HEK293 (cell line): ENCODE measurements at regions not wholly inside any gene's neighbourhood (a gene's known extent, or its start where the extent isn't known, plus 50 kb on each side); places are given as distances from the start of the nearest gene placed in this dataset.

Source experiments
- CTCF ChIA-PET: fragments of 350-600 bp; formaldehyde crosslinking; extraction: SDS; loops from one replicate; lab custom pipeline; 2021; ENCODE audit warnings: antibody characterized with exemption; lab: Yijun Ruan, JAX
- POLR2A ChIA-PET: fragments of 300-600 bp; formaldehyde crosslinking; extraction: SDS; loops from one replicate; lab custom pipeline; 2020; ENCODE audit warnings: antibody characterized with exemption, inconsistent platforms; lab: Yijun Ruan, JAX
- H3K27ac ChIP-seq: fragments of 200-500 bp; sonication (Bioruptor generic); 2 replicates; pipeline ENCODE4 v1.5.1; 2014; ENCODE audit warnings: low read depth, low read length, control low read depth, inconsistent platforms; ENCODE audit errors: extremely low read depth
- H3K36me3 ChIP-seq, 2 experiments: fragments of 200-500 bp in 1 of 2; sonication (Bioruptor generic) in 1 of 2; 1 replicate in 1 of 2; 2 replicates in 1 of 2; pipeline ENCODE4 v1.5.1; 2014 to 2017; ENCODE audit warnings: inconsistent platforms in 2 of 2, low read length in 2 of 2; ENCODE audit not compliant: control insufficient read depth in 2 of 2, insufficient read depth in 1 of 2
- H3K4me1 ChIP-seq: fragments of 200-500 bp; sonication (Bioruptor generic); 2 replicates; pipeline ENCODE4 v1.5.1; 2014; ENCODE audit warnings: mild to moderate bottlenecking, low read length, inconsistent platforms; ENCODE audit not compliant: control insufficient read depth, insufficient read depth
- H3K4me3 ChIP-seq: 2 replicates; pipeline ENCODE4 v1.5.1; 2011; ENCODE audit warnings: low read depth, mild to moderate bottlenecking, control low read depth, low read length, moderate library complexity
- H3K9me3 ChIP-seq: fragments of 200-500 bp; sonication (Bioruptor generic); 2 replicates; pipeline ENCODE4 v1.5.1; 2014; ENCODE audit warnings: low read depth, low read length, inconsistent platforms; ENCODE audit not compliant: control insufficient read depth, insufficient read depth
- GLI2 ChIP-seq: fragments of 450-650 bp; formaldehyde crosslinking; IDR thresholded peaks from 2 replicates; pipeline ENCODE4; 2017; ENCODE audit warnings: missing biosample characterization, missing genetic modification characterization, low read depth, borderline replicate concordance
- SALL2 ChIP-seq: fragments of 450-650 bp; formaldehyde crosslinking; IDR thresholded peaks from 2 replicates; pipeline ENCODE4 v1.5.0; 2017; ENCODE audit warnings: missing biosample characterization, mild to moderate bottlenecking, missing genetic modification characterization, borderline replicate concordance
- ZFP69B ChIP-seq: fragments of 450-650 bp; formaldehyde crosslinking; IDR thresholded peaks from 2 replicates; pipeline ENCODE4 v1.5.1; 2016; ENCODE audit warnings: missing biosample characterization, missing genetic modification characterization
- ZNF112 ChIP-seq: fragments of 450-650 bp; formaldehyde crosslinking; IDR thresholded peaks from 2 replicates; pipeline ENCODE4 v1.5.0; 2017; ENCODE audit warnings: missing biosample characterization, missing genetic modification characterization
- ZNF132 ChIP-seq: fragments of 450-650 bp; formaldehyde crosslinking; IDR thresholded peaks from 2 replicates; pipeline ENCODE4 v1.5.1; 2017; ENCODE audit warnings: missing biosample characterization, missing genetic modification characterization, borderline replicate concordance
- ZNF423 ChIP-seq: fragments of 450-650 bp; formaldehyde crosslinking; IDR thresholded peaks from 2 replicates; pipeline ENCODE4 v1.5.1; 2016; ENCODE audit warnings: missing biosample characterization, missing genetic modification characterization
- ZNF514 ChIP-seq: fragments of 450-650 bp; formaldehyde crosslinking; IDR thresholded peaks from 2 replicates; pipeline ENCODE4 v1.5.1; 2016; ENCODE audit warnings: missing biosample characterization, missing genetic modification characterization
- ZNF544 ChIP-seq: fragments of 450-650 bp; formaldehyde crosslinking; IDR thresholded peaks from 2 replicates; pipeline ENCODE4 v1.5.0; 2017; ENCODE audit warnings: missing biosample characterization, missing genetic modification characterization
- ZNF548 ChIP-seq: fragments of 450-650 bp; formaldehyde crosslinking; IDR thresholded peaks from 2 replicates; pipeline ENCODE4 v1.5.1; 2016; ENCODE audit warnings: missing biosample characterization, missing genetic modification characterization
- ZNF561 ChIP-seq: fragments of 450-650 bp; IDR thresholded peaks from 2 replicates; pipeline ENCODE4 v1.5.1; 2018; ENCODE audit warnings: missing biosample characterization, missing genetic modification characterization, borderline replicate concordance
- ZXDB ChIP-seq: fragments of 450-650 bp; formaldehyde crosslinking; IDR thresholded peaks from 2 replicates; pipeline ENCODE4 v1.5.1; 2016; ENCODE audit warnings: missing biosample characterization, missing genetic modification characterization
- TF ChIP-seq, protein P1 (sequence below): fragments of 450-650 bp; formaldehyde crosslinking; IDR thresholded peaks from 2 replicates; pipeline ENCODE4 v1.5.1; 2016; ENCODE audit warnings: missing biosample characterization, missing genetic modification characterization, borderline replicate concordance
- TF ChIP-seq, protein P2 (sequence below): fragments of 450-650 bp; formaldehyde crosslinking; IDR thresholded peaks from 2 replicates; pipeline ENCODE4 v1.5.1; 2016; ENCODE audit warnings: missing biosample characterization, missing genetic modification characterization
- TF ChIP-seq, protein P3 (sequence below): fragments of 450-650 bp; formaldehyde crosslinking; IDR thresholded peaks from 2 replicates; pipeline ENCODE4 v1.5.1; 2017; ENCODE audit warnings: missing biosample characterization, missing genetic modification characterization
- TF ChIP-seq, protein P4 (sequence below): fragments of 450-650 bp; formaldehyde crosslinking; IDR thresholded peaks from 2 replicates; pipeline ENCODE4 v1.5.1; 2016; ENCODE audit warnings: missing biosample characterization, missing genetic modification characterization

DNA sequence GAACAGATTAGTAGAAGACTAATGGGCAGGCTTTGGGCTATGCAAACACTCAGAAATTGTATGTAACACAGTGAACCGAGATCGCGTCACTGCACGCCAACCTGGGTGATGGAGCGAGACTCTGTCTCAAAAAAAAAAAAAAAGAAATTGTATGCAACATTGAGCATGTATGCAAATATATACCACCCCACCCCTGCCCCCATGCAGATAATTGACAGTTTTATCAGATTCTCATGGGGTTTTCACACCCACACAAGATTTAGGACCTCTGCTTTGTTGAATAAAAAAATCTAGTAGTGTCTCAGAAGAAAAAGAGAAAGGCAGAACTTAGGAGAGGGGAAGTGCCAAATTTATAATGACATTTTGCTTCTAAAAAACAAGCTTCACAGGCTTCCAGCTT, 131.6 kb upstream of the FN1 start:
- Histone ChIP-seq H3K4me3 (no peak overlapping the region), H3K27ac (no peak overlapping the region), H3K36me3 (no peaks in the 10 kb centered on the region), H3K9me3 (no peaks in the 10 kb centered on the region), H3K4me1 (no peaks in the 10 kb centered on the region)
- CTCF ChIA-PET = no interaction called here
- TF ChIP-seq, protein P1, sequence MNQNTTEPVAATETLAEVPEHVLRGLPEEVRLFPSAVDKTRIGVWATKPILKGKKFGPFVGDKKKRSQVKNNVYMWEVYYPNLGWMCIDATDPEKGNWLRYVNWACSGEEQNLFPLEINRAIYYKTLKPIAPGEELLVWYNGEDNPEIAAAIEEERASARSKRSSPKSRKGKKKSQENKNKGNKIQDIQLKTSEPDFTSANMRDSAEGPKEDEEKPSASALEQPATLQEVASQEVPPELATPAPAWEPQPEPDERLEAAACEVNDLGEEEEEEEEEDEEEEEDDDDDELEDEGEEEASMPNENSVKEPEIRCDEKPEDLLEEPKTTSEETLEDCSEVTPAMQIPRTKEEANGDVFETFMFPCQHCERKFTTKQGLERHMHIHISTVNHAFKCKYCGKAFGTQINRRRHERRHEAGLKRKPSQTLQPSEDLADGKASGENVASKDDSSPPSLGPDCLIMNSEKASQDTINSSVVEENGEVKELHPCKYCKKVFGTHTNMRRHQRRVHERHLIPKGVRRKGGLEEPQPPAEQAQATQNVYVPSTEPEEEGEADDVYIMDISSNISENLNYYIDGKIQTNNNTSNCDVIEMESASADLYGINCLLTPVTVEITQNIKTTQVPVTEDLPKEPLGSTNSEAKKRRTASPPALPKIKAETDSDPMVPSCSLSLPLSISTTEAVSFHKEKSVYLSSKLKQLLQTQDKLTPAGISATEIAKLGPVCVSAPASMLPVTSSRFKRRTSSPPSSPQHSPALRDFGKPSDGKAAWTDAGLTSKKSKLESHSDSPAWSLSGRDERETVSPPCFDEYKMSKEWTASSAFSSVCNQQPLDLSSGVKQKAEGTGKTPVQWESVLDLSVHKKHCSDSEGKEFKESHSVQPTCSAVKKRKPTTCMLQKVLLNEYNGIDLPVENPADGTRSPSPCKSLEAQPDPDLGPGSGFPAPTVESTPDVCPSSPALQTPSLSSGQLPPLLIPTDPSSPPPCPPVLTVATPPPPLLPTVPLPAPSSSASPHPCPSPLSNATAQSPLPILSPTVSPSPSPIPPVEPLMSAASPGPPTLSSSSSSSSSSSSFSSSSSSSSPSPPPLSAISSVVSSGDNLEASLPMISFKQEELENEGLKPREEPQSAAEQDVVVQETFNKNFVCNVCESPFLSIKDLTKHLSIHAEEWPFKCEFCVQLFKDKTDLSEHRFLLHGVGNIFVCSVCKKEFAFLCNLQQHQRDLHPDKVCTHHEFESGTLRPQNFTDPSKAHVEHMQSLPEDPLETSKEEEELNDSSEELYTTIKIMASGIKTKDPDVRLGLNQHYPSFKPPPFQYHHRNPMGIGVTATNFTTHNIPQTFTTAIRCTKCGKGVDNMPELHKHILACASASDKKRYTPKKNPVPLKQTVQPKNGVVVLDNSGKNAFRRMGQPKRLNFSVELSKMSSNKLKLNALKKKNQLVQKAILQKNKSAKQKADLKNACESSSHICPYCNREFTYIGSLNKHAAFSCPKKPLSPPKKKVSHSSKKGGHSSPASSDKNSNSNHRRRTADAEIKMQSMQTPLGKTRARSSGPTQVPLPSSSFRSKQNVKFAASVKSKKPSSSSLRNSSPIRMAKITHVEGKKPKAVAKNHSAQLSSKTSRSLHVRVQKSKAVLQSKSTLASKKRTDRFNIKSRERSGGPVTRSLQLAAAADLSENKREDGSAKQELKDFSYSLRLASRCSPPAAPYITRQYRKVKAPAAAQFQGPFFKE = no peak
- no peak for TF ChIP-seq ZNF132 (tag by site-specific recombination)
- no peak for TF ChIP-seq ZNF423
- no peak for TF ChIP-seq ZNF548
- TF ChIP-seq ZFP69B = no peak
- no peak for TF ChIP-seq ZNF544 (tag by site-specific recombination)
- TF ChIP-seq, protein P2, sequence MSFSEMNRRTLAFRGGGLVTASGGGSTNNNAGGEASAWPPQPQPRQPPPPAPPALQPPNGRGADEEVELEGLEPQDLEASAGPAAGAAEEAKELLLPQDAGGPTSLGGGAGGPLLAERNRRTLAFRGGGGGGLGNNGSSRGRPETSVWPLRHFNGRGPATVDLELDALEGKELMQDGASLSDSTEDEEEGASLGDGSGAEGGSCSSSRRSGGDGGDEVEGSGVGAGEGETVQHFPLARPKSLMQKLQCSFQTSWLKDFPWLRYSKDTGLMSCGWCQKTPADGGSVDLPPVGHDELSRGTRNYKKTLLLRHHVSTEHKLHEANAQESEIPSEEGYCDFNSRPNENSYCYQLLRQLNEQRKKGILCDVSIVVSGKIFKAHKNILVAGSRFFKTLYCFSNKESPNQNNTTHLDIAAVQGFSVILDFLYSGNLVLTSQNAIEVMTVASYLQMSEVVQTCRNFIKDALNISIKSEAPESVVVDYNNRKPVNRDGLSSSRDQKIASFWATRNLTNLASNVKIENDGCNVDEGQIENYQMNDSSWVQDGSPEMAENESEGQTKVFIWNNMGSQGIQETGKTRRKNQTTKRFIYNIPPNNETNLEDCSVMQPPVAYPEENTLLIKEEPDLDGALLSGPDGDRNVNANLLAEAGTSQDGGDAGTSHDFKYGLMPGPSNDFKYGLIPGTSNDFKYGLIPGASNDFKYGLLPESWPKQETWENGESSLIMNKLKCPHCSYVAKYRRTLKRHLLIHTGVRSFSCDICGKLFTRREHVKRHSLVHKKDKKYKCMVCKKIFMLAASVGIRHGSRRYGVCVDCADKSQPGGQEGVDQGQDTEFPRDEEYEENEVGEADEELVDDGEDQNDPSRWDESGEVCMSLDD = no peak
- TF ChIP-seq ZNF112 (tag by site-specific recombination) = no peak
- TF ChIP-seq ZXDB (tag by site-specific recombination) = no peak
- TF ChIP-seq SALL2 (tag by site-specific recombination) = no peak
- TF ChIP-seq ZNF561 (tag by site-specific recombination) = no peak
- POLR2A ChIA-PET = interaction anchor here (0.5 kb wide), 1 partner anchor 136 kb away, joined by 3 read pairs; no protein-coding TSS in a partner anchor

DNA sequence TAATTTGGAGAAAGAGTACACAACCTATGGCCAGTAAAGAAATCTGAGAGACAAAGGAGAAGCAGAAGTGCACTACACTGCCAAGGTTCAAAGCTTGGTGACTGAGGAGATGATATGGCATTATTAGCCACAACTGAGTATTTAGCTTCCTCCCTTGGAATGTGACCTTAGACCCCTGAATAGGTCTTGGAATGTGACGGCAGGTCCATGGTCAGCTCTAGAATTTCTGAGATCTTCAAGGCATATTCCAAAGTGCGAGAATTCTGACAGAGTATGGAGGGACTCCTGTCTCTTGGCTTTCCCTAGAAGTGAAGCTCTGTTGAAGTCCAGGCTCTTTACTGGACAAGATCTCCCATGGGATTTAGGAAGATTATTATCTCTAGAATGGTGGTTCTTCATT, 130.0 kb upstream of the FN1 start:
- no peak for TF ChIP-seq GLI2
- ChIA-PET POLR2A (no interaction called here), CTCF (interaction anchor here (0.5 kb wide), 1 partner anchor 8 kb away, joined by 3 read pairs; no protein-coding TSS in a partner anchor)
- Histone ChIP-seq H3K27ac (no peak overlapping the region), H3K36me3 (no peaks in the 10 kb centered on the region), H3K4me3 (no peak overlapping the region), H3K4me1 (no peaks in the 10 kb centered on the region), H3K9me3 (no peaks in the 10 kb centered on the region)

DNA sequence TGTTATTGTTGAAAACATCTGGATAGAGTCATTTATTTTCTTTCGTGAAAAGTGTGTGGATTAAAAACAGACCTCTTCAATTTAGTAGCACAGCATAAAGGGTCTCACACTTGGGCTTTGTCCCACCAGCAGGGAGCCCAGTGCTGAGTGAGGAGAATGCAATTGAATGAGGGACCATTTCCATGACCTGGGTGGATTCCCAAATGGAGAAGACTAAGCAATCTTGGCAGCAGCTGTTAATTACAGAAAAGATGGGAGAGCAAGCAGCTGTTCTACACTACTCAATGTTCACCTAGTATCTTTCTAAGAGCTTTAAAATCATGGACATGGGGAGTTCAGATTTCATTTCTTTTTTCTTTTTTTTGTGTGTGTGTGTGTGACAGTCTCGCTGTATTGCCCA, 121.8 kb upstream of the FN1 start:
- TF ChIP-seq, protein P3, sequence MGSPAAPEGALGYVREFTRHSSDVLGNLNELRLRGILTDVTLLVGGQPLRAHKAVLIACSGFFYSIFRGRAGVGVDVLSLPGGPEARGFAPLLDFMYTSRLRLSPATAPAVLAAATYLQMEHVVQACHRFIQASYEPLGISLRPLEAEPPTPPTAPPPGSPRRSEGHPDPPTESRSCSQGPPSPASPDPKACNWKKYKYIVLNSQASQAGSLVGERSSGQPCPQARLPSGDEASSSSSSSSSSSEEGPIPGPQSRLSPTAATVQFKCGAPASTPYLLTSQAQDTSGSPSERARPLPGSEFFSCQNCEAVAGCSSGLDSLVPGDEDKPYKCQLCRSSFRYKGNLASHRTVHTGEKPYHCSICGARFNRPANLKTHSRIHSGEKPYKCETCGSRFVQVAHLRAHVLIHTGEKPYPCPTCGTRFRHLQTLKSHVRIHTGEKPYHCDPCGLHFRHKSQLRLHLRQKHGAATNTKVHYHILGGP (tag by site-specific recombination) = no peak
- TF ChIP-seq ZNF514 (tag by site-specific recombination) = no peak
- TF ChIP-seq, protein P4, sequence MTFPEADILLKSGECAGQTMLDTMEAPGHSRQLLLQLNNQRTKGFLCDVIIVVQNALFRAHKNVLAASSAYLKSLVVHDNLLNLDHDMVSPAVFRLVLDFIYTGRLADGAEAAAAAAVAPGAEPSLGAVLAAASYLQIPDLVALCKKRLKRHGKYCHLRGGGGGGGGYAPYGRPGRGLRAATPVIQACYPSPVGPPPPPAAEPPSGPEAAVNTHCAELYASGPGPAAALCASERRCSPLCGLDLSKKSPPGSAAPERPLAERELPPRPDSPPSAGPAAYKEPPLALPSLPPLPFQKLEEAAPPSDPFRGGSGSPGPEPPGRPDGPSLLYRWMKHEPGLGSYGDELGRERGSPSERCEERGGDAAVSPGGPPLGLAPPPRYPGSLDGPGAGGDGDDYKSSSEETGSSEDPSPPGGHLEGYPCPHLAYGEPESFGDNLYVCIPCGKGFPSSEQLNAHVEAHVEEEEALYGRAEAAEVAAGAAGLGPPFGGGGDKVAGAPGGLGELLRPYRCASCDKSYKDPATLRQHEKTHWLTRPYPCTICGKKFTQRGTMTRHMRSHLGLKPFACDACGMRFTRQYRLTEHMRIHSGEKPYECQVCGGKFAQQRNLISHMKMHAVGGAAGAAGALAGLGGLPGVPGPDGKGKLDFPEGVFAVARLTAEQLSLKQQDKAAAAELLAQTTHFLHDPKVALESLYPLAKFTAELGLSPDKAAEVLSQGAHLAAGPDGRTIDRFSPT (tag by site-specific recombination) = no peak
- Histone ChIP-seq H3K4me3 (no peak overlapping the region), H3K4me1 (no peaks in the 10 kb centered on the region), H3K36me3 (no peaks in the 10 kb centered on the region), H3K9me3 (no peaks in the 10 kb centered on the region), H3K27ac (no peak overlapping the region)
- POLR2A ChIA-PET = no interaction called here
- CTCF ChIA-PET = no interaction called here
